HUES48 (cell line): ENCODE measurements at regions not wholly inside any gene's neighbourhood (a gene's known extent, or its start where the extent isn't known, plus 50 kb on each side); places are given as distances from the start of the nearest gene placed in this dataset.
A peak's percentile ranks its signal among the peaks of the same experiment; 100 is the strongest.
"Not testable (repeated sequence)": the region's sequence is repeated elsewhere in the genome, so short reads cannot be mapped to it uniquely, and the experiment has no call there.

Experiments used
- H3K27ac ChIP-seq: one replicate; pipeline ENCODE4 v1.7.0; 2013; ENCODE audit warnings: low read depth, low read length, inconsistent platforms
- H3K27me3 ChIP-seq: 2 replicates; pipeline ENCODE4 v1.6.1; 2013; ENCODE audit warnings: mild to moderate bottlenecking, low read length; ENCODE audit not compliant: control insufficient read depth, insufficient read depth
- H3K36me3 ChIP-seq: 2 replicates; pipeline ENCODE4 v1.6.1; 2013; ENCODE audit warnings: low read length; ENCODE audit not compliant: control insufficient read depth, insufficient read depth
- H3K4me1 ChIP-seq: 2 replicates; pipeline ENCODE4 v1.6.1; 2013; ENCODE audit warnings: mild to moderate bottlenecking, low read length; ENCODE audit not compliant: control insufficient read depth, insufficient read depth
- H3K4me3 ChIP-seq: 2 replicates; pipeline ENCODE4 v1.5.1; 2013; ENCODE audit warnings: mild to moderate bottlenecking, low read depth, low read length
- H3K9ac ChIP-seq: 2 replicates; pipeline ENCODE4 v1.6.1; 2013; ENCODE audit warnings: mild to moderate bottlenecking, low read depth, low read length, moderate library complexity
- H3K9me3 ChIP-seq: 2 replicates; pipeline ENCODE4 v1.6.1; 2013; ENCODE audit warnings: low read length; ENCODE audit not compliant: control insufficient read depth, insufficient read depth

DNA sequence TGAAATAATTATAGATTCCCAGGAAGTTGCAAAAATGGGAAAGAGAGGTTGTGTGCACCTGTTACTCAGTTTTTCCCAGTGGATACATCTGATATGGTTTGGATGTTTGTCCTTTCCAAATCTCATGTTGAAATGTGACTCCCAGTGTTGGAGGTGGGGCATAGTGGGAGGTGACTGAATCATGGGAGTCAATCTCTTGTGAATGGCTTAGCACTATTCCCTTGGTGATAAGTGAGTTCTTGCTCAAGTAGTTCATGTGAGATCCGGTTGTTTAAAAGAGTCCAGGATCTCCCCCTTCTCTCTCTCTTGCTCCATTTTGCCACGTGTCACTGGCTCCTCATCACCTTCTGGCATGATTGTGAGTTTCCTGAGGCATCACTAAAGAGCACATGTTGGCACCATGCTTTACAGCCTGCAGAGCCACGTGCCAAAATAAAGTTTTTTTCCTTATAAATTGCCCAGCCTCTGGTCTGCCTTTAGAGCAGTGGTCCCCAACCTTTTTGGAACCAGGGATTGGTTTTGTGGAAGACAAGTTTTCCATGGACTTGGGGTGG is 149.2 kb downstream of the RAMP3 start:
- Histone ChIP-seq H3K36me3 (no peaks in the 10 kb centered on the region), H3K27ac (no peak overlapping the region), H3K9ac (no peak overlapping the region)

DNA sequence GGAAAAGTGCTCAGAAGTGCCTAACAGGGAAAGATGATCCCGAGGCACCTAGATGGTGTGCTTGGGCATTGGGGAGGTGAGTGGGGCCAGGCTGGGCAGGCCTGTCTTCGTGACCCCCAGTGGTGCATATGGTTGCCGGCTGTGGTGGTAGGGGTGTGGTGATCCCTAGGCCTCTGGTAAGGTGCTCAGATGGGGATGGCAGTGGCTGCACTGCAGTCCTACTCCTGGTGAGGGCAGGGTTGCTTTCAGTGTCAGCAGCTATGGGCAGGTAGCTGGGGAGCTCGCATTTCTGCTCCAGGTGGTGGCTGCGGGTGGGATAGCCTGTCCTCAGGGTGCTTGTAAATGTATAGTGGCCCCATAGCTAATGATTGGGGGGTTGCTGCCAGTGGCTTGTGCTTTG is 154.0 kb downstream of the RAMP3 start:
- H3K9me3 ChIP-seq, result peaks cover 13% of the 10 kb centered on the region
- no peak overlapping the region for H3K9ac ChIP-seq
- H3K27me3 ChIP-seq, result no peaks in the 10 kb centered on the region
- no peak overlapping the region for H3K27ac ChIP-seq
- no peaks in the 10 kb centered on the region for H3K4me1 ChIP-seq
- H3K36me3 ChIP-seq, result no peaks in the 10 kb centered on the region
- no peak overlapping the region for H3K4me3 ChIP-seq

More for the DNA sequence above, 149.2 kb downstream of the RAMP3 start:
- Histone ChIP-seq H3K9me3 (peaks cover 3% of the 10 kb centered on the region; the same call in 1 of the 2 replicates), H3K4me3 (no peak overlapping the region), H3K4me1 (no peaks in the 10 kb centered on the region), H3K27me3 (no peaks in the 10 kb centered on the region)

DNA sequence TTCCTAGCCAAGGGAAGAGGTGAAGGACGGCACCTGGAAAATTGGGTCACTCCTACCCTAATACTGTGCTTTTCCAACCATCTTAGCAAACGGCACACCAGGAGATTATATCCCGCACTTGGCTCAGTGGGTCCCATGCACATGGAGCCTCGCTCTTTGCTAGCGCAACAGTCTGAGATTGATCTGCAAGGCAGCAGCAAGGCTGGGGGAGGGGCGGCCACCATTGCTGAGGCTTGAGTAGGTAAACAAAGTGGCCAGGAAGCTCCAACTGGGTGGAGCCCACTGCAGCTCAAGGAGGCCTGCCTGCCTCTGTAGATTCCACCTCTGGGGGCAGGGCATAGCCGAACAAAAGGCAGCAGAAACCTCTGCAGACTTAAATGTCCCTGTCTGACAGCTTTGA is 157.9 kb downstream of the RAMP3 start:
- H3K4me1 ChIP-seq, H3K27me3 ChIP-seq, H3K4me3 ChIP-seq: not testable (repeated sequence)

DNA sequence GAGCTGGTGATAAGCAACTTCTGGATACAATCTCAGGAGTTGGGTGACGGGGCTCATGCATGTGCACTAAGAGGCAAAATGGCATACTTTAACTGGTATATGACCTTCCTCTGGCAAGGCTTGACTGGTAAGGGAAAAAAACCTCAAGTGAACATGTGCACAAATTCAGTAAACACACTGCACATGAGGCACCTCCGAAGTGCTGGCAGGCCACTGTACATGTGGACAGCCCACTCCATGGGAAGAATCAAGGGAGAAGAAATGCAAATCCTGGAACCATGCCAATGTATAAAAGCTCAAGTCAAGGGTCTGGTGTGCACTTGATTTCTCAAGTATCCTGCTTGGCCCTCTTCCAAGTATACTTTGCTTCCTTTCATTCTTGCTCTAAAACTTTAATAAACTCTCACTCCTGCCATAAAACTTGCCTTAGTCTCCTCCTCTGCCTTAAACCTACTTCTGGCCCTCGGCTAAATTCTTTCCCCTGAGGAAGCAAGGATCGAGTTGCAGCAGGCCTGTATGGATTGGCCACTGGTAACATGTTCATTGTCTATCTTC is 167.2 kb downstream of the RAMP3 start:
- H3K36me3 ChIP-seq, result no peaks in the 10 kb centered on the region
- no peak overlapping the region for H3K4me3 ChIP-seq
- H3K4me1 ChIP-seq, result no peaks in the 10 kb centered on the region
- H3K27me3 ChIP-seq, result no peaks in the 10 kb centered on the region
- 0 out of 2 replicates have a peak, but pooled peaks cover 3% of the 10 kb centered on the region for H3K9me3 ChIP-seq
- no peak overlapping the region for H3K9ac ChIP-seq
- H3K27ac ChIP-seq, result no peak overlapping the region

More for the DNA sequence above, 157.9 kb downstream of the RAMP3 start:
- H3K36me3 ChIP-seq, H3K9ac ChIP-seq, H3K27ac ChIP-seq: not testable (repeated sequence)
- H3K9me3 ChIP-seq, result peaks cover 13% of the 10 kb centered on the region

DNA sequence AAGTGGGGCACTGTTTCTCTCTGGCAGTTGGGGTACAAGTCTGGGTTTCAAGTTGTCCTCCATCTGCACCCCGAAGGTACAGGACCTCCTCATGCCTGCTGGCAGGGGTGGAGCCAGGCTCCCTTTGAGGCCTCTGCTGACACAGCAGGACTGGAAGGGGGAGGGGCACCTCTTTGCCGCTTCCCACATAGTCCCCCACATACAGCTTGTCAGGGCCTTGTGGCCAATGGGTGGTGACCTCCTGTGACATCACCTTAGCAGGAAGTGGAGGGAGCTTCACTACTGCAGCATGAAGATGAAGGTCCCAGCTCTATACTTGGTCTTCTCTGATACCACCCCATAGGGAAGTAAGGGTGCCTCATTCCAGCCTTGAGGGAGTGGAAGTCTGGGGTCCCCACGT is 167.8 kb downstream of the RAMP3 start:
- no peaks in the 10 kb centered on the region for H3K4me1 ChIP-seq
- H3K36me3 ChIP-seq, result no peaks in the 10 kb centered on the region
- no peak overlapping the region for H3K9ac ChIP-seq
- H3K9me3 ChIP-seq, result 0 out of 2 replicates have a peak, but pooled peaks cover 3% of the 10 kb centered on the region
- H3K27ac ChIP-seq, result no peak overlapping the region
- no peaks in the 10 kb centered on the region for H3K27me3 ChIP-seq
- H3K4me3 ChIP-seq, result no peak overlapping the region

DNA sequence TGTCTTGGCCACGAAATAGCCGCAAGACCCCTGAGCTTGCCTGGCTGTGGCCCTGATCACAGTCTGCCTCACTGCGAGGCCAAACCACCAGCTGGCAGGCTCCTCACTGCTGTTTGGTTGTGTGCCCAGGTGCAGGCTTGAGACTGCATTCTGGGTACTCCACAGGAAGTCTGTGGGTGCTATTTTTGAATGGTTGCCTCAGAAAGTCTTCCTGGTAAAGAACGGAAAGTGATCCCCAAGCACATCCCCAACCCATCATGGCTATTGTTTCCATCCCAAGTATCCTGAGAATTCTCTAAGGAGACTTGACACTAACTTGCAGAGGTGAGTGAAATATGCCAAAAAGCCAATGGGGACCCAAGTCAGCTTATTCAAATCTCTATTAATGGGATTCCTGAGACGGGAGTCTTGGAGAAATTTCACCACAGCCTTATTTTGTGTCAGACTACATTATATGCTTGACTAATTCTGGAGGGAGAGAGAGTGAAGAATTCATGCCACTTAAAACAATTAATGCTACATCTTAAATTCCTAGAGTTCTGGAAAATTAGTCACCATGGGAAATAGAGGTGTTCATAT is 170.9 kb downstream of the RAMP3 start:
- no peak overlapping the region for H3K4me3 ChIP-seq
- H3K9me3 ChIP-seq, result peaks cover 12% of the 10 kb centered on the region; the same call in 1 of the 2 replicates
- H3K27me3 ChIP-seq, result no peaks in the 10 kb centered on the region
- H3K9ac ChIP-seq, result no peak overlapping the region
- H3K27ac ChIP-seq, result no peak overlapping the region
- no peaks in the 10 kb centered on the region for H3K36me3 ChIP-seq
- H3K4me1 ChIP-seq, result no peaks in the 10 kb centered on the region

DNA sequence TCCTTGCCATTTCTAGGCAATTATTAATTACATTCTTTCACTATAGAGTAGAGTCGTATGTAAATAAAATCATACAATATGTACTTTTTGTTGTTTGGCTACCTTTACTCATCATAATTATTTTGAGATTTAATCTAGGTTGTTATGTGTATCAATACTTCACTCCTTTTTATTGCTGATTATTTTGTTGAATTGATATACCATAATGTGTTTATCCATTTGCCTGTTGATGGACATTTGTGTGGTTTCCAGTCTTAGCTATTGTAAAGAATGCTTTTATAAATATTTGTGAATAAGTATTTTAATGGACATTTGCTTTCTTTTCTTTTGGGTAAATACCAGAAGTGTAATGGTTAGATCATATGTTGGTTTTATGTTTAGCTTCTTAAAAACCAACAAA is 174.0 kb downstream of the RAMP3 start:
- no peak overlapping the region for H3K27ac ChIP-seq
- no peaks in the 10 kb centered on the region for H3K4me1 ChIP-seq
- no peaks in the 10 kb centered on the region for H3K27me3 ChIP-seq
- H3K9ac ChIP-seq, result no peak overlapping the region
- no peak overlapping the region for H3K4me3 ChIP-seq
- no peaks in the 10 kb centered on the region for H3K36me3 ChIP-seq
- peaks cover 9% of the 10 kb centered on the region; the same call in 1 of the 2 replicates for H3K9me3 ChIP-seq

DNA sequence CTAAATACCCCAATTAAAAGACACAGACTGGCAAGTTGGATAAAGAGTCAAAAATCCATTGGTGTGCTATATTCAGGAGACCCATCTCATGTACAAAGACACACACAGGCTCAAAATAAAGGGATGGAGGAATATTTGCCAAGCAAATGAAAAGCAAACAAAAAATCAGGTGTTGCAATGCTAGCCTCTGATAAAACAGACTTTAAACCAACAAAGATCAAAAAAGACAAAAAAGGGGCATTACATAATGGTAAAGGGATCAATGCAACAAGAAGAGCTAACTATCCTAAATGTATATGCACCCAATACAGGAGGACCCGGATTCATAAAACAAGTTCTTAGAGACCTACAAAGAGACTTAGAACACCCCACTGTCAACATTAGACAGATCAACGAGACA is 177.4 kb downstream of the RAMP3 start:
- not testable (repeated sequence) for H3K4me1 ChIP-seq, H3K4me3 ChIP-seq, H3K36me3 ChIP-seq, H3K9me3 ChIP-seq, H3K27ac ChIP-seq, H3K27me3 ChIP-seq, H3K9ac ChIP-seq

DNA sequence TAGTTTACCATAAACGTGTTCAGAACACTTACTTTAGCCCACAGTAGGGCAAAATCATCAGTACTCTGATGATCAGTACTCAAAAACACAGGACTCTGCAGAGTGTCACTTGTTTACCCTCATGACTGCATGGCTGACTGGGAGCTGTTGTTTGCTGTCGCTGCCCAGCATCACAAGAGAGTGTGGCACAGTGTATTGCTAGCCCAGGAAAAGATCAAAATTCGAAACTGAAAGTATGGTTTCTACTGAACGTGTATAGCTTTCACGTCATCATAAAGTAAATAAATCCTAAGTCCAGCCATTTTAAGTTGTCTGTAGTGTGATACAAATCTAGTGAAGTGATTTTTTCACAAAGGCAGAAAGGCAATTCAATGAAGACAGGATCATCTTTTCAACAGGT is 184.6 kb downstream of the RAMP3 start:
- Histone ChIP-seq H3K9ac (no peak overlapping the region), H3K27me3 (no peaks in the 10 kb centered on the region)

DNA sequence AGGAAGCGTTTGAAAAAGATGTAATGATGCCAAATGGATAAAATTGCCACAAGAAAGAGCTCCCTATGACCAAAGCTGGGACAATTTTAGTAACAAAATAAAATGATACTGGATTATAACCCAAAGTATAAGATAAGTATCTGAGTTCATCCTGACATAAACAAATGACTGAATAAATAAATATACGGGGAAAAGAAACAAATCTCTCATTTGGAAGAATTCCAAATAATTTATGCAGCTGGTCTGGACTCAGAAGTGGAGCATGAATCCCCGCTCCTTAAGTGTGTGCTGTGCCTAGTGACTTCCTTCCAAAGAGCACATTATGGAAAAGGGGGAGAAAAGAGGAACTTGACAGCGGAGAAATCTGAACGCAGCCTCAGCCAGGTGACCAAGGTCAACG is 186.2 kb downstream of the RAMP3 start:
- Histone ChIP-seq H3K9me3 (no peaks in the 10 kb centered on the region), H3K27me3 (no peaks in the 10 kb centered on the region), H3K4me3 (no peak overlapping the region), H3K27ac (no peak overlapping the region), H3K36me3 (no peaks in the 10 kb centered on the region), H3K4me1 (0 out of 2 replicates have a peak, but pooled peaks cover 3% of the 10 kb centered on the region), H3K9ac (no peak overlapping the region)

More for the DNA sequence above, 184.6 kb downstream of the RAMP3 start:
- H3K4me1 ChIP-seq, result no peaks in the 10 kb centered on the region
- no peaks in the 10 kb centered on the region for H3K9me3 ChIP-seq
- H3K27ac ChIP-seq, result no peak overlapping the region
- H3K4me3 ChIP-seq, result no peak overlapping the region
- H3K36me3 ChIP-seq, result no peaks in the 10 kb centered on the region

DNA sequence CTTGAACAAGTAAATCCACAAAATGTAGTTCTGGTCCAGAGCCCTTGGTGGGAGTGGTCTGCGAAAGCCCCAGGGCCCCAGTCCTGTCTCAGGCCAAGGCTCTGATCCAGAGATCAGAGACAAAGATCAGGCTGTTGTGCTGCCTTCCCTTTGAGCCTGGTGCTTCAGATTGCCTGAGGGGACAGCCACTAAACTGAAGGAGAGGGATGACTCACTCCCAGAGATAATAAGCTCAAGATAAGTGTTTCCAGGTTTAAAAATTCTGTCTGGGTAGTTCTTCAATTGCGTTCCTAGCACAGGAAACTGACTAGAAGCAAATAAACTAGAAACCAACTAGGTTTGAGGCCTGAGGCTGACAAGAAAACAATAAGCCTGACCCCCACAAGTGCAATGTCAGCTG is 190.2 kb downstream of the RAMP3 start:
- no peak overlapping the region for H3K9ac ChIP-seq

More for the DNA sequence above, 190.2 kb downstream of the RAMP3 start:
- H3K4me3 ChIP-seq, result no peak overlapping the region
- peak overlapping the region; percentile 46 for H3K27ac ChIP-seq
- no peaks in the 10 kb centered on the region for H3K36me3 ChIP-seq
- 0 out of 2 replicates have a peak, but pooled peaks cover 3% of the 10 kb centered on the region for H3K4me1 ChIP-seq
- no peaks in the 10 kb centered on the region for H3K9me3 ChIP-seq
- no peaks in the 10 kb centered on the region for H3K27me3 ChIP-seq
